ENCODE measurements at regions not wholly inside any gene's neighbourhood (a gene's known extent, or its start where the extent isn't known, plus 50 kb on each side); places are given as distances from the start of the nearest gene placed in this dataset.

- TF ChIP-seq, protein P1, sequence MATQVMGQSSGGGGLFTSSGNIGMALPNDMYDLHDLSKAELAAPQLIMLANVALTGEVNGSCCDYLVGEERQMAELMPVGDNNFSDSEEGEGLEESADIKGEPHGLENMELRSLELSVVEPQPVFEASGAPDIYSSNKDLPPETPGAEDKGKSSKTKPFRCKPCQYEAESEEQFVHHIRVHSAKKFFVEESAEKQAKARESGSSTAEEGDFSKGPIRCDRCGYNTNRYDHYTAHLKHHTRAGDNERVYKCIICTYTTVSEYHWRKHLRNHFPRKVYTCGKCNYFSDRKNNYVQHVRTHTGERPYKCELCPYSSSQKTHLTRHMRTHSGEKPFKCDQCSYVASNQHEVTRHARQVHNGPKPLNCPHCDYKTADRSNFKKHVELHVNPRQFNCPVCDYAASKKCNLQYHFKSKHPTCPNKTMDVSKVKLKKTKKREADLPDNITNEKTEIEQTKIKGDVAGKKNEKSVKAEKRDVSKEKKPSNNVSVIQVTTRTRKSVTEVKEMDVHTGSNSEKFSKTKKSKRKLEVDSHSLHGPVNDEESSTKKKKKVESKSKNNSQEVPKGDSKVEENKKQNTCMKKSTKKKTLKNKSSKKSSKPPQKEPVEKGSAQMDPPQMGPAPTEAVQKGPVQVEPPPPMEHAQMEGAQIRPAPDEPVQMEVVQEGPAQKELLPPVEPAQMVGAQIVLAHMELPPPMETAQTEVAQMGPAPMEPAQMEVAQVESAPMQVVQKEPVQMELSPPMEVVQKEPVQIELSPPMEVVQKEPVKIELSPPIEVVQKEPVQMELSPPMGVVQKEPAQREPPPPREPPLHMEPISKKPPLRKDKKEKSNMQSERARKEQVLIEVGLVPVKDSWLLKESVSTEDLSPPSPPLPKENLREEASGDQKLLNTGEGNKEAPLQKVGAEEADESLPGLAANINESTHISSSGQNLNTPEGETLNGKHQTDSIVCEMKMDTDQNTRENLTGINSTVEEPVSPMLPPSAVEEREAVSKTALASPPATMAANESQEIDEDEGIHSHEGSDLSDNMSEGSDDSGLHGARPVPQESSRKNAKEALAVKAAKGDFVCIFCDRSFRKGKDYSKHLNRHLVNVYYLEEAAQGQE (IDR thresholded peaks at IDR 0.05; ENCODE audit: insufficient read depth in 1 of 2, low read depth in 2 of 2, low read length in 2 of 2): no peak
- TF ChIP-seq SIN3A (IDR thresholded peaks at IDR 0.05; ENCODE audit: borderline replicate concordance, insufficient read depth, low read length) (no peak), TAF1 (IDR thresholded peaks at IDR 0.05; ENCODE audit: borderline replicate concordance, insufficient read depth, low read length) (no peak)
Observed at GRCh38 chr15:81893182-81893835, 152.5 kb downstream of the MEX3B start.

Measured in PFSK-1 (cell line).